ENCODE measurements at regions not wholly inside any gene's neighbourhood (a gene's known extent, or its start where the extent isn't known, plus 50 kb on each side); places are given as distances from the start of the nearest gene placed in this dataset.

DNA sequence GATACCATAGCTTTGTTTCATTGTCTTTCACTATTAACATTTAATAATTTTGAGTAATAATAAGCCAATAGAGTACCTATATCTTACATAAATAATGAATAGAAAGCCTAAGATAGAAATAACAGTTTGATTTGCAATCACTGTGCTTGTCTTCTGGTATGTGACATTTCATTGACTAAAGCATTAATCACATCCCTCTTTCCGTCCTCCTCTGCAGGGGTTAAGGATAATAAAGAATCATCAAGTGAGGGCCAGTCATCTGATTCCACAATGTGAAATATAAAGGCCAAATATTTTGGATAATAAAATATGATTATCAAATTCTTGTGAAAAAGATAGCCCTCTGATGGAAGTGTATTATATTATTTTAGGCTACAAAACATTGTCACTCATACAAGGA is 2073.4 kb downstream of the ARAP2 start:
- Histone ChIP-seq H3K4me1 (no peaks in the 10 kb centered on the region), H3K4me3 (ENCODE audit: low read depth, low read length) (no peak overlapping the region), H3K4me2 (ENCODE audit: low read length) (no peak overlapping the region), H3K9me3 (ENCODE audit: control insufficient read depth, low read length) (no peaks in the 10 kb centered on the region), H3K36me3 (ENCODE audit: control insufficient read depth, insufficient read depth, low read length) (no peaks in the 10 kb centered on the region), H3K27ac (no peak overlapping the region), H2AFZ (no peak overlapping the region), H3K9ac (no peak overlapping the region), H3K27me3 (ENCODE audit: control insufficient read depth, insufficient read depth, low read length) (no peaks in the 10 kb centered on the region), H3K79me2 (no peaks in the 10 kb centered on the region)
- TF ChIP-seq, protein P1, sequence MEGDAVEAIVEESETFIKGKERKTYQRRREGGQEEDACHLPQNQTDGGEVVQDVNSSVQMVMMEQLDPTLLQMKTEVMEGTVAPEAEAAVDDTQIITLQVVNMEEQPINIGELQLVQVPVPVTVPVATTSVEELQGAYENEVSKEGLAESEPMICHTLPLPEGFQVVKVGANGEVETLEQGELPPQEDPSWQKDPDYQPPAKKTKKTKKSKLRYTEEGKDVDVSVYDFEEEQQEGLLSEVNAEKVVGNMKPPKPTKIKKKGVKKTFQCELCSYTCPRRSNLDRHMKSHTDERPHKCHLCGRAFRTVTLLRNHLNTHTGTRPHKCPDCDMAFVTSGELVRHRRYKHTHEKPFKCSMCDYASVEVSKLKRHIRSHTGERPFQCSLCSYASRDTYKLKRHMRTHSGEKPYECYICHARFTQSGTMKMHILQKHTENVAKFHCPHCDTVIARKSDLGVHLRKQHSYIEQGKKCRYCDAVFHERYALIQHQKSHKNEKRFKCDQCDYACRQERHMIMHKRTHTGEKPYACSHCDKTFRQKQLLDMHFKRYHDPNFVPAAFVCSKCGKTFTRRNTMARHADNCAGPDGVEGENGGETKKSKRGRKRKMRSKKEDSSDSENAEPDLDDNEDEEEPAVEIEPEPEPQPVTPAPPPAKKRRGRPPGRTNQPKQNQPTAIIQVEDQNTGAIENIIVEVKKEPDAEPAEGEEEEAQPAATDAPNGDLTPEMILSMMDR (IDR thresholded peaks at IDR 0.05) = no peak

DNA sequence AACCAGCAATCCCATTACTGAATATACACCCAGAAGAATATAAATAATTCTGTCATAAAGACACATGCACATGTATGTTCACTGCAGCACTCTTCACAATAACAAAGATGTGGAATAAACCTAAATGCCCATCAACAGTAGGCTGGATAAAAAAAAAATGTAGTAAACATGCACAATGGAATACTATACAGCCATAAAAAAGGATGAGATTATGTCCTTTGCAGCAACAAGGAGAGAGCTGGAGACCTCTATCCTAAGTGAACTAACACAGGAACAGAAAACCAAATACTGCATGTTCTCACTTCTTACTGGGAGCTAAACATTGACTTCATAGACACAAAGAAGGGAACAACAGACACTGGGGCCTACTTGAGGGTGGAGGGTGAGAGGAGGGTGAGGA is 2067.7 kb downstream of the ARAP2 start:
- no peaks in the 10 kb centered on the region for H3K9me3 ChIP-seq (ENCODE audit: control insufficient read depth, low read length)
- no peaks in the 10 kb centered on the region for H3K27me3 ChIP-seq (ENCODE audit: control insufficient read depth, insufficient read depth, low read length)
- no peaks in the 10 kb centered on the region for H3K4me1 ChIP-seq
- no peak overlapping the region for H3K4me2 ChIP-seq (ENCODE audit: low read length)
- H3K9ac ChIP-seq = no peak overlapping the region
- H3K4me3 ChIP-seq (ENCODE audit: low read depth, low read length) = no peak overlapping the region
- H2AFZ ChIP-seq = no peak overlapping the region
- H3K36me3 ChIP-seq (ENCODE audit: control insufficient read depth, insufficient read depth, low read length) = no peaks in the 10 kb centered on the region
- H3K79me2 ChIP-seq = no peaks in the 10 kb centered on the region
- TF ChIP-seq, protein P1 (IDR thresholded peaks at IDR 0.05) = no peak
- H3K27ac ChIP-seq = no peak overlapping the region

DNA sequence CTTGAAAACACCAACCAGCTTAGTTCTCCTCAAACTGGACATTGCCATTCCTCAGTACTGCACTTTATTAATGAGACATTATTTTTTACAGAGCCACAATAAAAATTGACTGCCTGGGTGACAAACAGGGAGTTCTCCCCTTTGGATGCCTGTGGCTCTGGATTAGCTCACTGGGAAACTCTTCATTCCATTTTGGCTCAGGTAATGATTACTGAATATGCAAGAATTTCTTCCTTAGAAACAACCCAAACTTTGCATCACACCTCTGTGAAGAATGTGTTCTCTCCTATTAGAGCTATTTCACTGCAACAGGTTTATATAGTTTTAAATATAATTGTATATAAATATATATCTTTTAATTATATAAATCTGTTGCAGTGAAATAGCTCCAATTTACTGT is 2065.8 kb downstream of the ARAP2 start:
- Histone ChIP-seq H3K27ac (no peak overlapping the region), H3K4me2 (ENCODE audit: low read length) (no peak overlapping the region), H3K9ac (no peak overlapping the region), H3K9me3 (ENCODE audit: control insufficient read depth, low read length) (no peaks in the 10 kb centered on the region), H3K4me1 (no peaks in the 10 kb centered on the region), H3K27me3 (ENCODE audit: control insufficient read depth, insufficient read depth, low read length) (no peaks in the 10 kb centered on the region), H3K79me2 (no peaks in the 10 kb centered on the region), H3K36me3 (ENCODE audit: control insufficient read depth, insufficient read depth, low read length) (no peaks in the 10 kb centered on the region), H3K4me3 (ENCODE audit: low read depth, low read length) (no peak overlapping the region), H2AFZ (no peak overlapping the region)
- TF ChIP-seq, protein P1 (IDR thresholded peaks at IDR 0.05) = no peak

DNA sequence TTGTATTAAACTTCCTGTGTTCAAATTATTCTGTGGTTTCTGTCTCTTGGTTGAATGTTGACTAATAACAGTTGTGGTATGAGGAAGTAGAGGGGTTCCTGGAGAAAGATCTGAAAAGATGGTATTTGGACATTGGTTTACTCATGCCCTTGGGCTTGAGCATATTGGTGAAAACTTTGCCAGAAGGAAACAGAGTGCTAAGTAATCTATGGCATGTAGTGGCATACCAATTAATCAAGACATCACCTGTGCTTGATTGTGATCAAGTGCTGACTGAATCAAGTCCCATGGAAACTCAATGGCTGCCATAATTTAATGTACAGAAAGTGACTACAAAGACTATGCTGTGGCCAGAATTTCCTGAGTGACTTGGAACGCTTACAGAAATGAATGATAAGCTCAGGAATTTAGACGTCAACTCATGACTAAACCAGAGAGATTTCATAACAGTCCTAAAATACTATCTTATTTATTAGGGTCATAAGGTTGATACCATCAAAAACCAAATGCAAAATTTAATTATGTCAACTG is 2062.9 kb downstream of the ARAP2 start:
- H2AFZ ChIP-seq = no peak overlapping the region
- no peak overlapping the region for H3K4me3 ChIP-seq (ENCODE audit: low read depth, low read length)
- no peaks in the 10 kb centered on the region for H3K79me2 ChIP-seq
- no peak overlapping the region for H3K9ac ChIP-seq
- no peak overlapping the region for H3K4me2 ChIP-seq (ENCODE audit: low read length)
- H3K9me3 ChIP-seq (ENCODE audit: control insufficient read depth, low read length) = no peaks in the 10 kb centered on the region
- TF ChIP-seq, protein P1 (IDR thresholded peaks at IDR 0.05) = no peak
- H3K4me1 ChIP-seq = no peaks in the 10 kb centered on the region
- H3K27ac ChIP-seq = no peak overlapping the region
- H3K27me3 ChIP-seq (ENCODE audit: control insufficient read depth, insufficient read depth, low read length) = no peaks in the 10 kb centered on the region
- no peaks in the 10 kb centered on the region for H3K36me3 ChIP-seq (ENCODE audit: control insufficient read depth, insufficient read depth, low read length)

DNA sequence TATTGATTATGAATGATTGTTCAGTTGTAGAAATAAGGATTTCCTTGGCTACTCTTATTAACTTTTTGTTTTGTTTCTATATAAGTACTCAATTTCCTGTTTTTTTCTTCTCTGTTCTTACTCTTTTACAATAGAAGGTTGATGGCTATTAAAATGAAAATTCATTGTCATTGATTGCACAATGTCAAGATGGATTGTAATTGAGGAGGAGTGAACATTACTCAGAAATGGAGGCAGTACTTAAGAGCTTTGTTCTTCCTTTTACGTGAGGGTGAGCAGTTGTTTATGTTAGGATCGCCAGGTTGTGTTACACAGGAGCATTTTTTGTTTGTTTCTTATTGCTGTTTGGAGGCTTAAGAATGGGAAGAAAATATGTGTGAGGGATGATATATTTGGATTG is 2062.4 kb downstream of the ARAP2 start:
- Histone ChIP-seq H2AFZ (no peak overlapping the region), H3K27ac (no peak overlapping the region), H3K27me3 (ENCODE audit: control insufficient read depth, insufficient read depth, low read length) (no peaks in the 10 kb centered on the region), H3K36me3 (ENCODE audit: control insufficient read depth, insufficient read depth, low read length) (no peaks in the 10 kb centered on the region), H3K9me3 (ENCODE audit: control insufficient read depth, low read length) (no peaks in the 10 kb centered on the region), H3K4me3 (ENCODE audit: low read depth, low read length) (no peak overlapping the region), H3K9ac (no peak overlapping the region), H3K4me1 (no peaks in the 10 kb centered on the region), H3K4me2 (ENCODE audit: low read length) (no peak overlapping the region), H3K79me2 (no peaks in the 10 kb centered on the region)
- TF ChIP-seq, protein P1 (IDR thresholded peaks at IDR 0.05) = no peak
